GM12891 (cell line): ENCODE measurements at regions not wholly inside any gene's neighbourhood (a gene's known extent, or its start where the extent isn't known, plus 50 kb on each side); places are given as distances from the start of the nearest gene placed in this dataset.

Experiments
- PAX5 ChIP-seq: IDR thresholded peaks from 2 replicates; pipeline ENCODE4 v1.6.1; 2011; ENCODE audit warnings: low read length, moderate library complexity, mild to moderate bottlenecking; ENCODE audit not compliant: insufficient read depth, severe bottlenecking
- POLR2A ChIP-seq: IDR thresholded peaks from 2 replicates; pipeline ENCODE4 v1.6.1; 2011; ENCODE audit warnings: low read depth, low read length, control low read depth
- POLR2AphosphoS5 ChIP-seq: IDR thresholded peaks from 2 replicates; pipeline ENCODE4 v1.6.1; 2011; ENCODE audit warnings: low read depth, low read length, control low read depth
- POU2F2 ChIP-seq: IDR thresholded peaks from 2 replicates; pipeline ENCODE4 v1.6.1; 2011; ENCODE audit warnings: low read depth, mild to moderate bottlenecking, control low read depth, low read length, moderate library complexity
- SPI1 ChIP-seq: IDR thresholded peaks from 2 replicates; pipeline ENCODE4 v1.6.1; 2011; ENCODE audit warnings: low read depth, low read length, control low read depth
- TAF1 ChIP-seq: IDR thresholded peaks from 2 replicates; pipeline ENCODE4 v1.6.1; 2011; ENCODE audit warnings: low read depth, low read length, control low read depth

- no peak for TF ChIP-seq POLR2AphosphoS5
- no peak for TF ChIP-seq POLR2A
- no peak for TF ChIP-seq POU2F2
- TF ChIP-seq SPI1 = no peak
- no peak for TF ChIP-seq TAF1
- no peak for TF ChIP-seq PAX5
Observed at GRCh38 chr15:66964111-66964738, 101.2 kb upstream of the SMAD3 start.
